Activated naive CD8-positive, alpha-beta T cell treated with anti-CD3 and anti-CD28 coated beads, Interleukin-2, amount 50 U/mL, for 24 hours (primary cell): ENCODE measurements at regions not wholly inside any gene's neighbourhood (a gene's known extent, or its start where the extent isn't known, plus 50 kb on each side); places are given as distances from the start of the nearest gene placed in this dataset.

Source experiments
- ATAC-seq: fragments of 150-1000 bp; cut with Tn5 transposase; one replicate; pipeline ENCODE4 v1.10.0; 2021
- DNase-seq: peaks from one replicate; pipeline ENCODE4 v3.0.0; 2021
- H3K27ac Mint-ChIP-seq: one replicate; pipeline ENCODE4 v1.8.0; 2021; ENCODE audit warnings: mild to moderate bottlenecking, mixed read lengths
- H3K27me3 Mint-ChIP-seq: one replicate; pipeline ENCODE4 v1.8.0; 2021; ENCODE audit warnings: mixed read lengths
- H3K36me3 Mint-ChIP-seq: one replicate; pipeline ENCODE4 v1.8.0; 2021; ENCODE audit warnings: low read depth, mixed read lengths
- H3K4me1 Mint-ChIP-seq: one replicate; pipeline ENCODE4 v1.8.0; 2021; ENCODE audit warnings: mixed read lengths
- H3K4me3 Mint-ChIP-seq: one replicate; pipeline ENCODE4 v1.8.0; 2021; ENCODE audit warnings: mild to moderate bottlenecking, moderate library complexity, mixed read lengths
- H3K9me3 Mint-ChIP-seq: one replicate; pipeline ENCODE4 v1.8.0; 2021; ENCODE audit warnings: mixed read lengths

DNA sequence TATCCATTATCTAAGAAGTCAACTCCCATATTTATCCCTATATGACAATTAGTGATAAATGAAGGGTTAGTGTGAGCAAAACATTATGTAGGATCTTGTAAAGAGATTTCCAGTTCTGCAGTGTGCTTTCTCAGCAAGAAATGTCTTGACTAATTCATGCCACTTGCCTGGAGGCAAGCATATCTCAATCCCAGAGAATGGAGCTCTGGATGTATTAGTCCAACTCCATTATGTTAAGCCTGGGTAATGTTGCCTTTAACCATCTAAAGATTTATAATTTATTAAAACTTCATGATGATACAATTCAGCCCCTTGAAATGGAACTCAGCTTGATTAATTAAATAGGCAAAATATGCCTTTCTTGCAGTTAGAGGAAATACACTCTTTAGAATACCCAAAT lies 1079.9 kb upstream of the LRRTM3 start:
- Mint-ChIP-seq H3K4me3 (no peak overlapping the region), H3K27ac (no peak overlapping the region), H3K9me3 (peaks cover 16% of the 10 kb centered on the region), H3K36me3 (no peaks in the 10 kb centered on the region), H3K27me3 (no peaks in the 10 kb centered on the region), H3K4me1 (no peaks in the 10 kb centered on the region)
- ATAC-seq (no peak), DNase-seq (no peak)

DNA sequence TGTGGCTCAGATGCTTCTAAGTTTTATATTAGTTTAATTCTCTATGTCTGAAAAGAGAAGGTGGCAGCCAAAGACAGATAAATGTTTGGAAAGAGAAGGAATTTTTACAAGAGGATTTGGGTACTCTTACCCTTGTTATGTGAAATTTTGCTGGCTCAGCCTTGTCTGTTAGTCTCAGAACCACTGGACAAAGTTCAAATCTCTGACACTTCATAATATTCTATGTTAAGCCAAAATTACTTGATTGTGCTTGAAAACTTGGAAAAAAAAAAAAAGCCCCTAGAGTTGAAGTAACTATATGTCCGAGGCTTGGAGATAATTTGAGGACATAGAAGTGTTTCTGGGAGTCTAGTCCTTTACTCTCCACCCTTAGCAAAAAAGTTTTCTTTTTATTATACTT lies 1079.3 kb upstream of the LRRTM3 start:
- H3K4me1 Mint-ChIP-seq: no peaks in the 10 kb centered on the region
- no peak overlapping the region for H3K27ac Mint-ChIP-seq
- DNase-seq (no peak), ATAC-seq (no peak)
- H3K9me3 Mint-ChIP-seq: peaks cover 16% of the 10 kb centered on the region
- no peaks in the 10 kb centered on the region for H3K27me3 Mint-ChIP-seq
- H3K36me3 Mint-ChIP-seq: no peaks in the 10 kb centered on the region
- no peak overlapping the region for H3K4me3 Mint-ChIP-seq

DNA sequence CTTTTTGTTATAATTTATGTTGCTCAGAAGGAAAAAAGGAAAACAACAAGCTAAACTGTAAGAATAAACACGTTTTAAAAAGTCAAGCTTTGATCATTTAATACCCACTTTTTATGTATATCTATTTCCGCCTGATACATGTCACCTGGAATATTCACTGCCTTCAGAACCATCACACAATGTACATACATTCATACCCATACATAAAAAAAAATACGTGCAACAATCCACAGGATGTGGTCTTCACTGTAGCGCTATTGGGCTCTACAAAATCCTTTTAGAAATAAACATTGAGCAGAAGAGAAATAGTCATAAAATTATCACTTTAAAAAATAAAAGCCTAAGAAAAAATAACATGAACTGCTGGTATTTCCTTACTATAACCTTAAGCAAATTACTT lies 1078.9 kb upstream of the LRRTM3 start:
- H3K36me3 Mint-ChIP-seq: no peaks in the 10 kb centered on the region
- DNase-seq: no peak

DNA sequence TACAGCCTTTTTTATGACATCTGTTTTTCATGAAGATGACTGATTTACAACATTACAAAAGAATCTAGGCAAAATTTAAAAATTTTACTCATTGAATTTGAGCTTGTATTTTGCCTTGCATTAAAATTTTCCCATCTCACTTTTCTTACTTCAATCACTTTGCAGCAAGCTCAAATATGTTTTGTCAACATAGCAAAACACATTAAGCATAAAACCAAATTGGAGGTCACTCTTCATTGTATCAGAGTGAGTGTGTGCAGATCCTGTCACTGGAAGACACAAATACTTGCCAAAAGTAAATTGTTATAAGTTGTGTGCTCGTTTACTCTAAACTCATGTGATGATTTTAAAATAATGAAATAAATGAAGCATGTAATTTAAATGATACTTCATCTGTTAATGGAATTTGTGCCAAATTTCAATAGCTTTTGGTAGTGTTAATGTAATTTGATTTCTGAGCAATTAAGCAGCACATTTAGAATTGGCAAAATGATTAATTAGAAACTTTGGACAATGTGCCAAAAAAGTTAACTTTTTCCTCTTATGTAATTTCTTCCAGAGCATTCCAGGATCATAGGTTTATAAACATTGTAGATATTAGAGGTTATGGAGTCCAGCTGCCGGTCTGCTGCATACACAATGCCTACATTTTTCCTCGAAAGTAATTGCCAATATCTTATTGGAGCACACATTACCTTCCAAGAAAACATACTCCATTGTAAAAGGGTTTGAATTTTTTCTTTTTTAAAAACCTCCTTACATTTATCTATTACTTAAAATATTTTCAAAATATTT lies 1078.2 kb upstream of the LRRTM3 start:
- no peaks in the 10 kb centered on the region for H3K36me3 Mint-ChIP-seq
- H3K4me3 Mint-ChIP-seq: no peak overlapping the region
- no peaks in the 10 kb centered on the region for H3K27me3 Mint-ChIP-seq
- peaks cover 16% of the 10 kb centered on the region for H3K9me3 Mint-ChIP-seq
- no peak for ATAC-seq
- no peak overlapping the region for H3K27ac Mint-ChIP-seq
- H3K4me1 Mint-ChIP-seq: no peaks in the 10 kb centered on the region
- no peak for DNase-seq

More for the DNA sequence above, 1078.9 kb upstream of the LRRTM3 start:
- Mint-ChIP-seq H3K4me3 (no peak overlapping the region), H3K4me1 (no peaks in the 10 kb centered on the region), H3K27me3 (no peaks in the 10 kb centered on the region), H3K27ac (no peak overlapping the region), H3K9me3 (peaks cover 16% of the 10 kb centered on the region)
- no peak for ATAC-seq

DNA sequence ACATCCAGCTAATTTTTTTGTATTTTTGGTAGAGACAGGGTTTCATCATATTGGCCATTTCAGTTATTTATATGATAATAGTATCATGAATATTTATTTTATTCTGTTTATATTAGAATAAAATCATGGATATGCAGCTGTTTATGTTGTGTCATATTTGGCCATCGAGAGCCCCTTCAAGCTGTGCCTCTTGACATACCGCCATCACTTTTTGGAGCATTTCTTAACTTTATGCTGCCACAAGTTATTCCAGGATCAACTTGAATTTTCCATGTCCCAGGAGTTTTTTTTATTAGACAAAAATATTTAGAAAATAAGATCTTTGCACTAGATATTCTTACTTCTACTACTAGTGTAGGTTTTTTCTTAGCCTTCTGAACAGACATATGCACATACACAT lies 1067.0 kb upstream of the LRRTM3 start:
- DNase-seq (no peak), ATAC-seq (no peak)
- H3K27me3 Mint-ChIP-seq: no peaks in the 10 kb centered on the region
- peaks cover 4% of the 10 kb centered on the region for H3K9me3 Mint-ChIP-seq
- H3K4me1 Mint-ChIP-seq: no peaks in the 10 kb centered on the region
- H3K36me3 Mint-ChIP-seq: no peaks in the 10 kb centered on the region
- no peak overlapping the region for H3K27ac Mint-ChIP-seq
- no peak overlapping the region for H3K4me3 Mint-ChIP-seq

DNA sequence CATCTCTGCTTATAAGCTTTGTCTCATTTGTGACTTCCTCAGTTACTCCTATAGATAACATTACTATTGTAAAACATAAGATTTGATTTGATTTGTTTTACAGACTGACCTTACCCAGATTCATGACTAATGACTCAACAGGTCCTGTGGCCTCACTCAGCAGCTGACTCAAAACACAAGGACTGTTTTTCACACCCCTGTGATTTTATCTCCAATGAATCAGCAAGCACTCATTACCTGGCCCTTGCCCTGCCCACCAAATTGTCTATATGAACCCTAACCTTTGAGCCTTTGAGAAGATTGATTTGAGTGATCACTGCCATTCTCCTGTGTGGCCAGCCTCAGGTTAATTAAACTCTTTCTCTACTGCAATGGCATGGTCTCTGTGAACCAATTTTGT lies 1064.6 kb upstream of the LRRTM3 start:
- Mint-ChIP-seq H3K27ac (no peak overlapping the region), H3K9me3 (peaks cover 4% of the 10 kb centered on the region), H3K4me3 (no peak overlapping the region), H3K27me3 (no peaks in the 10 kb centered on the region), H3K36me3 (no peaks in the 10 kb centered on the region), H3K4me1 (no peaks in the 10 kb centered on the region)
- DNase-seq: no peak
- no peak for ATAC-seq
